SKM-1 treated with dmso at 0.1 percent for 144 hours (cell line): ENCODE measurements at regions not wholly inside any gene's neighbourhood (a gene's known extent, or its start where the extent isn't known, plus 50 kb on each side); places are given as distances from the start of the nearest gene placed in this dataset.

Experiments
- DNase-seq: peaks from one replicate; lab custom pipeline; 2025; ENCODE audit not compliant: unreplicated experiment; lab: John Stamatoyannopoulos, UW

- DNase-seq = no peak
Measured at GRCh38 chr13:105428811-105429210, 1106.7 kb downstream of the EFNB2 start.

GRCh38 chr13:105426441-105426840 is 1109.0 kb downstream of the EFNB2 start:
- DNase-seq = no peak

GRCh38 chr13:105414639-105415038 is 1120.8 kb downstream of the EFNB2 start:
- DNase-seq = no peak

- DNase-seq = no peak
Measured at GRCh38 chr13:105412171-105412570, 1123.3 kb downstream of the EFNB2 start.

GRCh38 chr13:105410602-105411001 is 1124.9 kb downstream of the EFNB2 start:
- DNase-seq = peak; percentile 26

- DNase-seq = no peak
Measured at GRCh38 chr13:105406551-105406950, 1128.9 kb downstream of the EFNB2 start.

GRCh38 chr13:105403086-105403485 is 1132.4 kb downstream of the EFNB2 start:
- DNase-seq = no peak

- no peak for DNase-seq
Measured at GRCh38 chr13:105395041-105395440, 1140.4 kb downstream of the EFNB2 start.

GRCh38 chr13:105389373-105389772 is 1146.1 kb downstream of the EFNB2 start:
- peak; percentile 49 for DNase-seq

- DNase-seq = no peak
Measured at GRCh38 chr13:105377452-105377851, 1158.0 kb downstream of the EFNB2 start.

GRCh38 chr13:105370011-105370650 is 1165.3 kb downstream of the EFNB2 start:
- DNase-seq = no peak

GRCh38 chr13:105368781-105369180 is 1166.7 kb downstream of the EFNB2 start:
- no peak for DNase-seq

GRCh38 chr13:105365831-105366230 is 1169.6 kb downstream of the EFNB2 start:
- peak; percentile 67 for DNase-seq

- no peak for DNase-seq
Measured at GRCh38 chr13:105365021-105365550, 1170.4 kb downstream of the EFNB2 start.

- DNase-seq = no peak
Measured at GRCh38 chr13:105364191-105364590, 1171.3 kb downstream of the EFNB2 start.

- peak; percentile 66 for DNase-seq
Measured at GRCh38 chr13:105363261-105364190, 1171.9 kb downstream of the EFNB2 start.

GRCh38 chr13:105353654-105354053 is 1181.8 kb downstream of the EFNB2 start:
- no peak for DNase-seq

- DNase-seq = no peak
Measured at GRCh38 chr13:105349082-105349723, 1186.3 kb downstream of the EFNB2 start.

GRCh38 chr13:105346141-105346775 is 1189.2 kb downstream of the EFNB2 start:
- no peak for DNase-seq

GRCh38 chr13:105345730-105346129 is 1189.7 kb downstream of the EFNB2 start:
- DNase-seq = no peak

- no peak for DNase-seq
Measured at GRCh38 chr13:105345131-105345530, 1190.3 kb downstream of the EFNB2 start.
